H9 (cell line): ENCODE measurements at regions not wholly inside any gene's neighbourhood (a gene's known extent, or its start where the extent isn't known, plus 50 kb on each side); places are given as distances from the start of the nearest gene placed in this dataset.

Experiments used
- DNase-seq: peaks from one replicate; pipeline ENCODE4 v3.0.0-alpha.2; 2017
- H2AFZ ChIP-seq: one replicate; pipeline ENCODE4 v1.6.1; 2013; ENCODE audit warnings: mild to moderate bottlenecking, low read length, control low read depth, moderate library complexity
- H2AK5ac ChIP-seq: 2 replicates; pipeline ENCODE4 v1.6.1; 2013; ENCODE audit warnings: low read length, control low read depth, mixed read lengths; ENCODE audit not compliant: insufficient read length
- H2BK120ac ChIP-seq: one replicate; pipeline ENCODE4 v1.6.1; 2013; ENCODE audit warnings: low read depth, mild to moderate bottlenecking, low read length, control low read depth, inconsistent platforms; ENCODE audit not compliant: poor library complexity, severe bottlenecking
- H2BK12ac ChIP-seq: 2 replicates; pipeline ENCODE4 v1.6.1; 2013; ENCODE audit warnings: low read length, control low read depth, mixed read lengths, low read depth; ENCODE audit not compliant: insufficient read length
- H2BK15ac ChIP-seq: 2 replicates; pipeline ENCODE4 v1.6.1; 2013; ENCODE audit warnings: low read depth, low read length, control low read depth
- H2BK20ac ChIP-seq: one replicate; pipeline ENCODE4 v1.6.1; 2013; ENCODE audit warnings: low read depth, mild to moderate bottlenecking, low read length, control low read depth, inconsistent platforms; ENCODE audit not compliant: poor library complexity, severe bottlenecking
- H2BK5ac ChIP-seq: 2 replicates; pipeline ENCODE4 v1.6.1; 2013; ENCODE audit warnings: low read length, control low read depth, mixed read lengths; ENCODE audit not compliant: insufficient read length
- H3K14ac ChIP-seq: 2 replicates; pipeline ENCODE4 v1.6.1; 2013; ENCODE audit warnings: low read length, control low read depth; ENCODE audit not compliant: insufficient read depth
- H3K18ac ChIP-seq: 2 replicates; pipeline ENCODE4 v1.6.1; 2013; ENCODE audit warnings: low read depth, mild to moderate bottlenecking, mixed read lengths, low read length, control low read depth; ENCODE audit not compliant: insufficient read length
- H3K23ac ChIP-seq: 2 replicates; pipeline ENCODE4 v1.6.1; 2013; ENCODE audit warnings: low read length, control low read depth, mixed read lengths, low read depth; ENCODE audit not compliant: insufficient read length
- H3K23me2 ChIP-seq: 2 replicates; pipeline ENCODE4 v1.6.1; 2013; ENCODE audit warnings: low read depth, mild to moderate bottlenecking, mixed read lengths, low read length, control low read depth; ENCODE audit not compliant: insufficient read length, poor library complexity, severe bottlenecking
- H3K27ac ChIP-seq: 2 replicates; pipeline ENCODE4 v1.5.1; 2013; ENCODE audit warnings: low read length, control low read depth, mixed read lengths, low read depth; ENCODE audit not compliant: insufficient read length
- H3K27me3 ChIP-seq: 2 replicates; pipeline ENCODE4 v1.6.1; 2013; ENCODE audit warnings: low read length, control low read depth, inconsistent platforms; ENCODE audit not compliant: insufficient read depth
- H3K4ac ChIP-seq: 2 replicates; pipeline ENCODE4 v1.6.1; 2013; ENCODE audit warnings: low read depth, mild to moderate bottlenecking, control low read depth, inconsistent platforms, low read length, moderate library complexity
- H3K4me1 ChIP-seq: 2 replicates; pipeline ENCODE4 v1.6.1; 2013; ENCODE audit warnings: low read length, control low read depth, inconsistent platforms; ENCODE audit not compliant: insufficient read depth
- H3K4me2 ChIP-seq: 2 replicates; pipeline ENCODE4 v1.6.1; 2013; ENCODE audit warnings: low read length, control low read depth, mixed read lengths; ENCODE audit not compliant: insufficient read length, insufficient read depth
- H3K56ac ChIP-seq: 2 replicates; pipeline ENCODE4 v1.6.1; 2013; ENCODE audit warnings: low read depth, mild to moderate bottlenecking, mixed read lengths, low read length, control low read depth; ENCODE audit not compliant: insufficient read length
- H3K79me1 ChIP-seq: 2 replicates; pipeline ENCODE4 v1.6.1; 2013; ENCODE audit warnings: low read depth, mild to moderate bottlenecking, moderate library complexity, low read length, control low read depth, inconsistent platforms; ENCODE audit not compliant: insufficient read depth, poor library complexity, severe bottlenecking
- H3K79me2 ChIP-seq: 2 replicates; pipeline ENCODE4 v1.6.1; 2013; ENCODE audit warnings: low read length, control low read depth, inconsistent platforms; ENCODE audit not compliant: insufficient read depth
- H3K9ac ChIP-seq: 2 replicates; pipeline ENCODE4 v1.6.1; 2013; ENCODE audit warnings: low read length, control low read depth, mixed read lengths; ENCODE audit not compliant: insufficient read length; ENCODE audit errors: extremely low read depth
- H3K9me3 ChIP-seq: one replicate; pipeline ENCODE4 v1.6.1; 2013; ENCODE audit warnings: low read depth, low read length, inconsistent platforms; ENCODE audit not compliant: control insufficient read depth
- H3T11ph ChIP-seq: one replicate; pipeline ENCODE4 v1.6.1; 2013; ENCODE audit warnings: mild to moderate bottlenecking, low read length, control low read depth, inconsistent platforms
- H4K20me1 ChIP-seq: one replicate; pipeline ENCODE4 v1.6.1; 2013; ENCODE audit not compliant: control insufficient read depth, insufficient read length, insufficient read depth
- H4K5ac ChIP-seq: 2 replicates; pipeline ENCODE4 v1.6.1; 2013; ENCODE audit warnings: low read depth, mild to moderate bottlenecking, mixed read lengths, low read length, control low read depth; ENCODE audit not compliant: insufficient read length
- H4K8ac ChIP-seq: replicated peaks from 2 replicates; pipeline ENCODE4 v1.6.1; 2013; ENCODE audit warnings: low read length, control low read depth, mixed read lengths, low read depth; ENCODE audit not compliant: insufficient read length
- H4K91ac ChIP-seq: 2 replicates; pipeline ENCODE4 v1.6.1; 2013; ENCODE audit warnings: low read depth, mild to moderate bottlenecking, moderate library complexity, mixed read lengths, low read length, control low read depth; ENCODE audit not compliant: insufficient read length
- H3K27ac Mint-ChIP-seq, 3 experiments: 2 replicates in 2 of 3; 3 replicates in 1 of 3; pipeline ENCODE4 v1.8.0; 2020 to 2021; ENCODE audit warnings: mixed read lengths in 3 of 3, mild to moderate bottlenecking in 1 of 3, moderate library complexity in 1 of 3
- H3K27me3 Mint-ChIP-seq: 2 replicates; pipeline ENCODE4 v1.8.0; 2021; ENCODE audit warnings: low read depth, mild to moderate bottlenecking, moderate library complexity, mixed read lengths
- H3K36me3 Mint-ChIP-seq, 3 experiments: 2 replicates in 2 of 3; 3 replicates in 1 of 3; pipeline ENCODE4 v1.8.0; 2020 to 2021; ENCODE audit warnings: low read depth in 3 of 3, mixed read lengths in 3 of 3; ENCODE audit not compliant: insufficient read depth in 1 of 3
- H3K4me1 Mint-ChIP-seq, 2 experiments: 2 replicates each; pipeline ENCODE4 v1.8.0; 2020; ENCODE audit warnings: mixed read lengths in 2 of 2
- H3K4me3 Mint-ChIP-seq, 2 experiments: 2 replicates in 1 of 2; 3 replicates in 1 of 2; pipeline ENCODE4 v1.8.0; 2020 to 2021; ENCODE audit warnings: mild to moderate bottlenecking in 2 of 2, mixed read lengths in 2 of 2, moderate library complexity in 1 of 2
- H3K9me3 Mint-ChIP-seq, 2 experiments: 2 replicates in 1 of 2; 3 replicates in 1 of 2; pipeline ENCODE4 v1.8.0; 2020; ENCODE audit warnings: mild to moderate bottlenecking in 2 of 2, mixed read lengths in 2 of 2, moderate library complexity in 1 of 2
- CTCF ChIP-seq: fragments of 200-600 bp; sonication (generic); conservative IDR thresholded peaks from 3 replicates; pipeline ENCODE4 v1.8.0; 2021; ENCODE audit warnings: antibody characterized with exemption, mild to moderate bottlenecking
- WGBS: extraction: QIAGEN DNeasy Blood & Tissue Kit; methylation state at CpG from one replicate; pipeline ENCODE4 v1.1.7; 2013; ENCODE audit warnings: missing lambda C conversion rate, low lambda C conversion rate, mixed read lengths; ENCODE audit not compliant: insufficient read length; ENCODE audit errors: extremely low coverage; 5-methylcytosine and 5-hydroxymethylcytosine counted together

DNA sequence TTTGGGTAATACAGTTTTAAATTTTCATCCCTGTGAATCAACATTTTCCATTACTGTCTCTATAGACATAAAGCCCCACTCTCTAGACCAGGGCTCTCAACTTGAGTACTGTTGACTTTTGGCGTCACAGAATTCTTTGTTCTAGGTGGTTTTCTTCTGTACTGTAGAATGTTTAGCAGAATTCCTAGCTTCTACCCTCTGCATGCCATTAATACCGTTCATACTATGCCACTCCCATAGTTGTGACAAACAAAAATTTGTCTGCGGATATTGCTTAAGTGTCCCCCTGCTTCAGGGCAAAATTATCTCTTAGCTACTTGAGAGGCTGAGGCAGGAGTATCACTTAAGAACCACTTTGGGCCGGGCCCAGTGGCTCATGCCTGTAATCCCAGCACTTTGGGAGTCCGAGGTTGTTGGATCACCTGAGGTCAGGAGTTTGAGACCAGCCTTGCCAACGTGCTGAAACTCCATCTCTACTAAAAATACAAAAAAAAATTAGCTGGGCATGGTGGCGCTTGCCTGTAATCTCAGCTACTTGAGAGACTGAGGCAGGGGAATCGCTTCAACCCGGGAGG lies 57.3 kb upstream of the NRG3 start:
- Histone ChIP-seq H3K4ac (no peak overlapping the region), H4K5ac (no peak overlapping the region), H3K14ac (no peak overlapping the region), H3K56ac (no peak overlapping the region), H2BK20ac (no peak overlapping the region), H3K27ac (no peak overlapping the region), H3K18ac (no peak overlapping the region), H4K20me1 (no peaks in the 10 kb centered on the region), H4K8ac (no peak overlapping the region), H3T11ph (no peak overlapping the region), H2BK5ac (no peak overlapping the region), H2BK15ac (no peak overlapping the region), H2BK120ac (no peak overlapping the region), H3K79me1 (no peaks in the 10 kb centered on the region), H4K91ac (no peak overlapping the region), H2AFZ (no peak overlapping the region), H2AK5ac (no peak overlapping the region), H3K23ac (no peak overlapping the region), H3K4me2 (no peak overlapping the region), H2BK12ac (no peak overlapping the region), H3K23me2 (no peaks in the 10 kb centered on the region), H3K9ac (no peak overlapping the region), H3K4me1 (no peaks in the 10 kb centered on the region), H3K9me3 (no peaks in the 10 kb centered on the region), H3K79me2 (no peaks in the 10 kb centered on the region), H3K27me3 (no peaks in the 10 kb centered on the region)
- Mint-ChIP-seq H3K36me3 (no peaks in the 10 kb centered on the region), H3K4me3 (no peak overlapping the region), H3K27ac (no peak overlapping the region), H3K4me1 (no peaks in the 10 kb centered on the region), H3K9me3 (no peaks in the 10 kb centered on the region; a peak in 2 of 5 replicates), H3K27me3 (no peaks in the 10 kb centered on the region)
- no peak for TF ChIP-seq CTCF
- WGBS = no CpG with 5 or more reads among the region's 9 CpGs
- DNase-seq = no peak
